ENCODE measurements at regions not wholly inside any gene's neighbourhood (a gene's known extent, or its start where the extent isn't known, plus 50 kb on each side); places are given as distances from the start of the nearest gene placed in this dataset.

DNA sequence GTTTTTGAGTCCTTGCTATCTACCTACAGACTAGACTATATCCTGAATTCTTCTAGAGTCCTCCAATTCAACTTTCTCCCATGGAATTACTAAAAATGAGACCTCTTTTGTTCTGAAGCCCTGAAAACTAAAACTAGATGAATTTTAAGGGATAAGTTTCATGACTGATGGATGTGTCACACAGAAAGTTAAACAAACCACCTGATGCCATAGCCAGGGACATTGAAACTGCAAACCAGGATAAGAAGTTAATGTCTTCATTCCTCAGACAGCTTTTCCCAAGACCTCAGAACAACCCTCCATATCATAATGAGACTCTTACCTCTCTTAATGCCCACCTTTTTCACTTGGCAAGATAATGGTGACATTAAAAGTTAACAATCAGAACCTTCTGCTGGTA, 81.5 kb upstream of the PTPN13 start:
- TF ChIP-seq CTCF (IDR thresholded peaks at IDR 0.05; ENCODE audit: low read depth, low read length, missing input control) (no peak), SP1 (IDR thresholded peaks at IDR 0.05) (no peak)
- TF ChIP-seq, protein P1, sequence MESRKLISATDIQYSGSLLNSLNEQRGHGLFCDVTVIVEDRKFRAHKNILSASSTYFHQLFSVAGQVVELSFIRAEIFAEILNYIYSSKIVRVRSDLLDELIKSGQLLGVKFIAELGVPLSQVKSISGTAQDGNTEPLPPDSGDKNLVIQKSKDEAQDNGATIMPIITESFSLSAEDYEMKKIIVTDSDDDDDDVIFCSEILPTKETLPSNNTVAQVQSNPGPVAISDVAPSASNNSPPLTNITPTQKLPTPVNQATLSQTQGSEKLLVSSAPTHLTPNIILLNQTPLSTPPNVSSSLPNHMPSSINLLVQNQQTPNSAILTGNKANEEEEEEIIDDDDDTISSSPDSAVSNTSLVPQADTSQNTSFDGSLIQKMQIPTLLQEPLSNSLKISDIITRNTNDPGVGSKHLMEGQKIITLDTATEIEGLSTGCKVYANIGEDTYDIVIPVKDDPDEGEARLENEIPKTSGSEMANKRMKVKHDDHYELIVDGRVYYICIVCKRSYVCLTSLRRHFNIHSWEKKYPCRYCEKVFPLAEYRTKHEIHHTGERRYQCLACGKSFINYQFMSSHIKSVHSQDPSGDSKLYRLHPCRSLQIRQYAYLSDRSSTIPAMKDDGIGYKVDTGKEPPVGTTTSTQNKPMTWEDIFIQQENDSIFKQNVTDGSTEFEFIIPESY (IDR thresholded peaks at IDR 0.05), result no peak
